OCI-LY1 (cell line): ENCODE measurements at regions not wholly inside any gene's neighbourhood (a gene's known extent, or its start where the extent isn't known, plus 50 kb on each side); places are given as distances from the start of the nearest gene placed in this dataset.
A peak's percentile ranks its signal among the peaks of the same experiment; 100 is the strongest.

Experiments used
- H2AFZ ChIP-seq: fragments of 200-600 bp; sonication (generic), shearing (Covaris generic); 2 replicates; pipeline ENCODE4 v1.6.0; 2014; ENCODE audit warnings: antibody characterized with exemption, mild to moderate bottlenecking, low read length
- H3F3A ChIP-seq: fragments of 200-600 bp; sonication (generic), shearing (Covaris generic); 2 replicates; pipeline ENCODE4 v1.6.0; 2014; ENCODE audit warnings: mild to moderate bottlenecking, antibody characterized with exemption, low read length, moderate library complexity; ENCODE audit not compliant: insufficient read depth
- H3K27ac ChIP-seq: fragments of 200-600 bp; sonication (generic); 2 replicates; pipeline ENCODE4 v1.5.1; 2014; ENCODE audit warnings: low read length, mixed run types, mild to moderate bottlenecking, low read depth; ENCODE audit not compliant: poor library complexity, severe bottlenecking
- H3K27me3 ChIP-seq: fragments of 200-600 bp; sonication (generic); 2 replicates; pipeline ENCODE4 v1.6.0; 2014; ENCODE audit warnings: antibody characterized with exemption, mild to moderate bottlenecking, low read length, moderate library complexity; ENCODE audit not compliant: insufficient read depth
- H3K36me3 ChIP-seq: fragments of 200-600 bp; sonication (generic); 2 replicates; pipeline ENCODE4 v1.6.1; 2014; ENCODE audit warnings: mild to moderate bottlenecking, antibody characterized with exemption, low read length, moderate library complexity, mixed read lengths; ENCODE audit not compliant: insufficient read depth
- H3K4me1 ChIP-seq: fragments of 200-600 bp; sonication (generic); 2 replicates; pipeline ENCODE4 v1.5.1; 2014; ENCODE audit warnings: mild to moderate bottlenecking, low read length, moderate library complexity; ENCODE audit not compliant: insufficient read depth, severe bottlenecking
- H3K4me2 ChIP-seq: fragments of 200-600 bp; sonication (generic), shearing (Covaris generic); 2 replicates; pipeline ENCODE4 v1.6.1; 2014; ENCODE audit warnings: low read length
- H3K4me3 ChIP-seq: fragments of 200-600 bp; sonication (generic); 2 replicates; pipeline ENCODE4 v1.5.1; 2014; ENCODE audit warnings: low read length, low read depth, mild to moderate bottlenecking, mixed read lengths; ENCODE audit not compliant: poor library complexity, severe bottlenecking
- H3K79me2 ChIP-seq: fragments of 200-600 bp; shearing (Covaris generic); 2 replicates; pipeline ENCODE4 v1.6.1; 2016; ENCODE audit warnings: mixed run types, low read length, mixed read lengths; ENCODE audit not compliant: insufficient read depth
- H3K9ac ChIP-seq: fragments of 200-600 bp; sonication (generic), shearing (Covaris generic); 2 replicates; pipeline ENCODE4 v1.6.1; 2014; ENCODE audit warnings: mild to moderate bottlenecking, low read length, mixed read lengths
- H3K9me2 ChIP-seq: fragments of 200-600 bp; sonication (generic), shearing (Covaris generic); 2 replicates; pipeline ENCODE4 v1.6.1; 2014; ENCODE audit warnings: low read depth, mild to moderate bottlenecking, low read length, mixed read lengths
- H3K9me3 ChIP-seq: fragments of 200-600 bp; shearing (Covaris generic); 2 replicates; pipeline ENCODE4 v1.6.1; 2014; ENCODE audit warnings: low read length, mixed read lengths
- H4K20me1 ChIP-seq: fragments of 200-600 bp; sonication (generic), shearing (Covaris generic); 2 replicates; pipeline ENCODE4 v1.6.0; 2016; ENCODE audit warnings: mild to moderate bottlenecking, low read length; ENCODE audit not compliant: insufficient read depth
- CTCF ChIP-seq: fragments of 200-600 bp; sonication (generic), shearing (Covaris generic); IDR thresholded peaks from 2 replicates; pipeline ENCODE4 v1.5.1; 2017; ENCODE audit warnings: mild to moderate bottlenecking, antibody characterized with exemption, low read length, moderate library complexity, mixed read lengths
- EZH2 ChIP-seq: fragments of 200-600 bp; sonication (generic), shearing (Covaris generic); IDR thresholded peaks from 2 replicates; pipeline ENCODE4 v1.8.0; 2017; ENCODE audit warnings: borderline replicate concordance, mixed run types, mild to moderate bottlenecking, antibody characterized with exemption, low read length, moderate library complexity, mixed read lengths

- Histone ChIP-seq H3K4me1 (peaks cover 69% of the 10 kb centered on the region), H4K20me1 (no peaks in the 10 kb centered on the region), H2AFZ (no peak overlapping the region), H3K4me3 (no peak overlapping the region), H3K4me2 (peak overlapping the region; percentile 54), H3K79me2 (no peaks in the 10 kb centered on the region), H3K27ac (peak overlapping the region; percentile 88), H3K9ac (peak overlapping the region; percentile 60; the same call in 1 of the 2 replicates), H3K9me3 (no peaks in the 10 kb centered on the region), H3K9me2 (no peaks in the 10 kb centered on the region), H3K27me3 (no peaks in the 10 kb centered on the region), H3F3A (no peaks in the 10 kb centered on the region), H3K36me3 (no peaks in the 10 kb centered on the region)
- TF ChIP-seq CTCF, result no peak
- no peak for TF ChIP-seq EZH2
These were observed 193.4 kb downstream of the ZNF621 start for GRCh38 chr3:40718209-40718608.

- no peak for TF ChIP-seq EZH2
- TF ChIP-seq CTCF, result no peak
- no peaks in the 10 kb centered on the region for H3K27me3 ChIP-seq
- no peaks in the 10 kb centered on the region for H3K9me2 ChIP-seq
- H3K27ac ChIP-seq, result peak overlapping the region; percentile 88
- H2AFZ ChIP-seq, result 0 out of 2 replicates have a peak overlapping the region, but pooled peaks have one; percentile 35
- H3K9me3 ChIP-seq, result no peaks in the 10 kb centered on the region
- H3K4me3 ChIP-seq, result no peak overlapping the region
- H4K20me1 ChIP-seq, result no peaks in the 10 kb centered on the region
- no peaks in the 10 kb centered on the region for H3K79me2 ChIP-seq
- no peaks in the 10 kb centered on the region for H3F3A ChIP-seq
- peak overlapping the region; percentile 54 for H3K4me2 ChIP-seq
- peaks cover 64% of the 10 kb centered on the region for H3K4me1 ChIP-seq
- H3K36me3 ChIP-seq, result no peaks in the 10 kb centered on the region
- peak overlapping the region; percentile 60; the same call in 1 of the 2 replicates for H3K9ac ChIP-seq
These were observed 193.9 kb downstream of the ZNF621 start for GRCh38 chr3:40718681-40719080.

- Histone ChIP-seq H3K4me2 (no peak overlapping the region), H4K20me1 (no peaks in the 10 kb centered on the region), H3F3A (no peaks in the 10 kb centered on the region), H3K4me1 (peaks cover 53% of the 10 kb centered on the region), H2AFZ (no peak overlapping the region), H3K36me3 (no peaks in the 10 kb centered on the region), H3K4me3 (no peak overlapping the region), H3K9me2 (no peaks in the 10 kb centered on the region), H3K9ac (no peak overlapping the region), H3K27ac (peak overlapping the region; percentile 88), H3K27me3 (no peaks in the 10 kb centered on the region), H3K9me3 (no peaks in the 10 kb centered on the region), H3K79me2 (no peaks in the 10 kb centered on the region)
- TF ChIP-seq EZH2, result no peak
- TF ChIP-seq CTCF, result no peak
These were observed 195.0 kb downstream of the ZNF621 start for GRCh38 chr3:40719660-40720287.
